A549 (cell line): ENCODE measurements at regions not wholly inside any gene's neighbourhood (a gene's known extent, or its start where the extent isn't known, plus 50 kb on each side); places are given as distances from the start of the nearest gene placed in this dataset.

ENCODE experiments used
- ATAC-seq, 2 experiments: fragments of 200-7000 bp in 1 of 2; fragments of >200 bp in 1 of 2; cut with Nextera tagmentation in 1 of 2; cut with Tn5 transposase in 1 of 2; 3 replicates each; pipeline versions ENCODE4 v1.8.0 to v1.9.1; 2018 to 2020; ENCODE audit warnings: mild to moderate bottlenecking in 1 of 2, moderate library complexity in 1 of 2
- CTCF ChIA-PET: fragments of 300-600 bp; sonication (Branson Sonifier 250); formaldehyde crosslinking; extraction: SDS; loops from one replicate; lab custom pipeline; 2021; ENCODE audit warnings: antibody characterized with exemption, inconsistent platforms; lab: Yijun Ruan, JAX
- POLR2A ChIA-PET: fragments of 350-600 bp; formaldehyde crosslinking; extraction: SDS; loops from one replicate; lab custom pipeline; 2021; ENCODE audit warnings: antibody characterized with exemption, inconsistent platforms; lab: Yijun Ruan, JAX
- DNase-seq, 2 experiments: peaks; one replicate each; pipeline versions ENCODE4 v3.0.0 to v3.0.0-alpha.2; 2011 to 2016; ENCODE audit warnings: low read depth in 1 of 2, low spot score in 1 of 2
- FAIRE-seq: peaks from 2 replicates; lab custom pipeline; 2011; peaks lifted over from hg19 to GRCh38; lab: Jason Lieb, UNC
- H3K27ac ChIP-seq, 2 experiments: fragments of >200 bp; sonication (Bioruptor Twin); formaldehyde crosslinking; 3 replicates each; pipeline ENCODE4 v1.5.1; 2016 to 2017
- H3K4me1 ChIP-seq: fragments of >200 bp; sonication (Bioruptor Twin); formaldehyde crosslinking; 3 replicates; pipeline ENCODE4 v1.6.1; 2016
- H3K4me2 ChIP-seq: fragments of >200 bp; sonication (Bioruptor Twin); formaldehyde crosslinking; 3 replicates; pipeline ENCODE4 v1.6.1; 2016
- H3K4me3 ChIP-seq: fragments of >200 bp; sonication (Bioruptor Twin); formaldehyde crosslinking; 3 replicates; pipeline ENCODE4 v1.5.1; 2016
- H3K9me3 ChIP-seq: fragments of >200 bp; sonication (Bioruptor Twin); formaldehyde crosslinking; 3 replicates; pipeline ENCODE4 v1.6.1; 2016
- ATOH8 ChIP-seq: fragments of 250-450 bp; sonication (Bioruptor Pico); IDR thresholded peaks from 2 replicates; pipeline ENCODE4 v1.5.0; 2020; ENCODE audit warnings: low read depth, mild to moderate bottlenecking, moderate library complexity
- BHLHE40 ChIP-seq: IDR thresholded peaks from 2 replicates; pipeline ENCODE4 v1.6.1; 2012; ENCODE audit warnings: low read depth, low read length, inconsistent platforms
- CBX2 ChIP-seq: fragments of 200-600 bp; sonication (generic); IDR thresholded peaks from 2 replicates; pipeline ENCODE4 v1.6.1; 2016; ENCODE audit warnings: low read depth, mild to moderate bottlenecking, borderline replicate concordance
- CBX8 ChIP-seq: fragments of 200-600 bp; sonication (generic); IDR thresholded peaks from 2 replicates; pipeline ENCODE4 v1.6.1; 2016
- CEBPB ChIP-seq, 2 experiments: fragments of >200 bp in 1 of 2; sonication (Bioruptor Twin) in 1 of 2; formaldehyde crosslinking in 1 of 2; IDR thresholded peaks; 2 replicates each; pipeline ENCODE4 v1.6.1; 2012 to 2016
- CHD4 ChIP-seq: fragments of 200-600 bp; sonication (generic); IDR thresholded peaks from 2 replicates; pipeline ENCODE4 v1.6.1; 2016; ENCODE audit warnings: antibody characterized with exemption, mild to moderate bottlenecking, borderline replicate concordance
- CTCF ChIP-seq: fragments of >200 bp; sonication (Bioruptor Twin); formaldehyde crosslinking; IDR thresholded peaks from 3 replicates; pipeline ENCODE4 v1.5.1; 2016
- EHMT2 ChIP-seq: fragments of 200-600 bp; sonication (generic); IDR thresholded peaks from 2 replicates; pipeline ENCODE4 v1.6.1; 2016; ENCODE audit warnings: antibody characterized with exemption, low read depth, mild to moderate bottlenecking, moderate library complexity
- ELK1 ChIP-seq: fragments of 150-350 bp; IDR thresholded peaks from 2 replicates; pipeline ENCODE4 v1.6.1; 2014; ENCODE audit warnings: low read depth, mild to moderate bottlenecking, low read length
- EP300 ChIP-seq, 2 experiments: fragments of >200 bp; sonication (Bioruptor Twin); formaldehyde crosslinking; IDR thresholded peaks; 2 replicates in 1 of 2; 3 replicates in 1 of 2; pipeline ENCODE4 v1.6.1; 2016 to 2017
- ESRRA ChIP-seq: fragments of 150-350 bp; IDR thresholded peaks from 2 replicates; pipeline ENCODE4 v1.6.1; 2014; ENCODE audit warnings: mild to moderate bottlenecking, low read length, borderline replicate concordance
- HDAC2 ChIP-seq: fragments of 200-600 bp; sonication (generic); IDR thresholded peaks from 2 replicates; pipeline ENCODE4 v1.6.1; 2016
- HOXB13 ChIP-seq: fragments of 250-450 bp; sonication (Bioruptor Pico); IDR thresholded peaks from 2 replicates; pipeline ENCODE4 v1.5.0; 2020; ENCODE audit warnings: low read depth, mild to moderate bottlenecking, moderate library complexity
- JUN ChIP-seq, 2 experiments: fragments of >200 bp; sonication (Bioruptor Twin); formaldehyde crosslinking; IDR thresholded peaks; 2 replicates in 1 of 2; 3 replicates in 1 of 2; pipeline ENCODE4 v1.6.1; 2016 to 2017
- KDM1A ChIP-seq: fragments of 200-600 bp; sonication (generic); IDR thresholded peaks from 2 replicates; pipeline ENCODE4 v1.6.1; 2016; ENCODE audit warnings: low read depth, mild to moderate bottlenecking
- MAX ChIP-seq: IDR thresholded peaks from 2 replicates; pipeline ENCODE4 v1.6.1; 2012
- MAZ ChIP-seq: fragments of 150-350 bp; IDR thresholded peaks from 2 replicates; pipeline ENCODE4 v1.6.1; 2014; ENCODE audit warnings: antibody characterized with exemption, low read depth, low read length, borderline replicate concordance
- NFE2L2 ChIP-seq: fragments of 150-350 bp; conservative IDR thresholded peaks from 2 replicates; pipeline ENCODE4 v1.6.1; 2014; ENCODE audit warnings: low read length
- NR3C1 ChIP-seq: fragments of >200 bp; sonication (Bioruptor Twin); formaldehyde crosslinking; IDR thresholded peaks from 3 replicates; pipeline ENCODE4 v1.6.1; 2017
- RAD21 ChIP-seq, 2 experiments: fragments of >200 bp in 1 of 2; sonication (Bioruptor Twin) in 1 of 2; formaldehyde crosslinking in 1 of 2; IDR thresholded peaks in 1 of 2; conservative IDR thresholded peaks in 1 of 2; 2 replicates in 1 of 2; 3 replicates in 1 of 2; pipeline ENCODE4 v1.6.1; 2012 to 2018; ENCODE audit warnings: inconsistent platforms in 1 of 2
- RNF2 ChIP-seq: fragments of 200-600 bp; sonication (generic); IDR thresholded peaks from 2 replicates; pipeline ENCODE4 v1.6.1; 2016; ENCODE audit warnings: low read depth, mild to moderate bottlenecking, antibody characterized with exemption, moderate library complexity, borderline replicate concordance
- TFCP2L1 ChIP-seq: fragments of 250-450 bp; sonication (Bioruptor Pico); IDR thresholded peaks from 2 replicates; pipeline ENCODE4 v1.5.0; 2021; ENCODE audit warnings: mild to moderate bottlenecking
- ZNF302 ChIP-seq: fragments of 250-450 bp; sonication (Bioruptor Pico); IDR thresholded peaks from 2 replicates; pipeline ENCODE4 v1.9.0; 2021; ENCODE audit warnings: inconsistent platforms, mild to moderate bottlenecking, moderate library complexity
- ZSCAN20 ChIP-seq: fragments of 250-450 bp; sonication (Bioruptor Pico); IDR thresholded peaks from 2 replicates; pipeline ENCODE4 v1.8.0; 2022; ENCODE audit warnings: mild to moderate bottlenecking, moderate library complexity
- WGBS: methylation state at CpG from one replicate; pipeline ENCODE4 v1.1.6; 2017; ENCODE audit errors: missing lambda C conversion rate; 5-methylcytosine and 5-hydroxymethylcytosine counted together

- no peak overlapping the region for H3K27ac ChIP-seq
- WGBS, result 3% methylated on average over 1 of the region's 1 CpG
- DNase-seq, result no peak
- ATAC-seq, result no peak
- no peak overlapping the region for H3K4me3 ChIP-seq
- H3K4me1 ChIP-seq, result no peaks in the 10 kb centered on the region
- H3K9me3 ChIP-seq, result no peaks in the 10 kb centered on the region
- CTCF ChIA-PET, result no interaction called here
- H3K4me2 ChIP-seq, result no peak overlapping the region
- POLR2A ChIA-PET, result no interaction called here
- TF ChIP-seq ATOH8 (CRISPR knock-in tag) (no peak), MAZ (no peak), CBX8 (no peak)
- FAIRE-seq, result no peak
Measured at GRCh38 chr5:37994729-37995128, 154.9 kb upstream of the GDNF start.

- no peak for FAIRE-seq
Measured at GRCh38 chr5:37991301-37992299, 151.8 kb upstream of the GDNF start.

GRCh38 chr5:37989884-37990283, 150.0 kb upstream of the GDNF start:
- Histone ChIP-seq H3K4me2 (no peak overlapping the region), H3K27ac (no peak overlapping the region), H3K9me3 (no peaks in the 10 kb centered on the region), H3K4me3 (no peak overlapping the region), H3K4me1 (no peaks in the 10 kb centered on the region)
- FAIRE-seq (no peak), ATAC-seq (no peak), DNase-seq (no peak)
- WGBS, result 0% methylated on average over 1 of the region's 1 CpG
- ChIA-PET CTCF (no interaction called here), POLR2A (no interaction called here)
- no peak for TF ChIP-seq HOXB13
- no peak for TF ChIP-seq EP300 (IDR thresholded peaks at IDR 0.05)
- no peak for TF ChIP-seq NFE2L2
- TF ChIP-seq CTCF, result no peak
- no peak for TF ChIP-seq HDAC2
- TF ChIP-seq CBX2, result no peak
- TF ChIP-seq CBX8, result no peak
- no peak for TF ChIP-seq RAD21 (conservative IDR thresholded peaks at IDR 0.05 in 1 of 2, IDR thresholded peaks at IDR 0.05 in 1 of 2)
- no peak for TF ChIP-seq CEBPB (IDR thresholded peaks at IDR 0.05)
- no peak for TF ChIP-seq MAZ
- TF ChIP-seq NR3C1, result no peak

More at GRCh38 chr5:37991301-37992299, 151.8 kb upstream of the GDNF start:
- Histone ChIP-seq H3K4me3 (no peak overlapping the region), H3K9me3 (no peaks in the 10 kb centered on the region), H3K27ac (no peak overlapping the region), H3K4me1 (no peaks in the 10 kb centered on the region), H3K4me2 (no peak overlapping the region)
- DNase-seq, result no peak
- ATAC-seq, result no peak
- TF ChIP-seq ESRRA (no peak), CTCF (no peak), KDM1A (no peak), JUN (IDR thresholded peaks at IDR 0.05) (no peak), TFCP2L1 (CRISPR knock-in tag) (no peak), ELK1 (no peak), RNF2 (no peak), MAX (no peak), MAZ (no peak), BHLHE40 (no peak), ZSCAN20 (CRISPR knock-in tag) (no peak), EP300 (IDR thresholded peaks at IDR 0.05) (no peak), CHD4 (no peak), EHMT2 (no peak), ZNF302 (no peak)
- WGBS, result 6% methylated on average over 10 of the region's 10 CpGs
- ChIA-PET POLR2A (no interaction called here), CTCF (interaction anchor here (1.1 kb wide), 1 partner anchor 8 kb away, joined by 3 read pairs; no protein-coding TSS in a partner anchor)
